IMR-90 (cell line): ENCODE measurements at regions not wholly inside any gene's neighbourhood (a gene's known extent, or its start where the extent isn't known, plus 50 kb on each side); places are given as distances from the start of the nearest gene placed in this dataset.

ENCODE experiments used
- ATAC-seq: fragments of 200-7000 bp; cut with Tn5 transposase; 2 replicates; pipeline ENCODE4 v1.9.1; 2020; ENCODE audit warnings: low read depth, mild to moderate bottlenecking, moderate library complexity
- BruUV-seq: library from RNA; stranded (reverse); fragments of 400-500 nt; replicated peaks from 2 replicates; lab custom pipeline; 2021; lab: Mats Ljungman, UMichigan
- CTCF ChIA-PET: fragments of 300-600 bp; formaldehyde crosslinking; extraction: SDS; loops from one replicate; lab custom pipeline; 2021; ENCODE audit warnings: antibody characterized with exemption; lab: Yijun Ruan, JAX
- POLR2A ChIA-PET: fragments of 300-600 bp; sonication (Branson Sonifier 250); formaldehyde crosslinking; loops from one replicate; lab custom pipeline; 2022; ENCODE audit warnings: antibody characterized with exemption; ENCODE audit not compliant: unreplicated experiment; lab: Charles Lee
- DNase-seq: peaks from one replicate; pipeline ENCODE4 v3.0.0; 2013
- H2AFZ ChIP-seq: replicated peaks from 2 replicates; pipeline ENCODE3; 2013; ENCODE audit warnings: low read length, mild to moderate bottlenecking; ENCODE audit not compliant: poor library complexity
- H2AK5ac ChIP-seq: 2 replicates; pipeline ENCODE4 v1.6.1; 2013; ENCODE audit warnings: low read depth, low read length, inconsistent platforms
- H2AK9ac ChIP-seq: replicated peaks from 2 replicates; pipeline ENCODE3; 2013; ENCODE audit warnings: mild to moderate bottlenecking, low read depth, low read length, moderate library complexity; ENCODE audit not compliant: poor library complexity
- H2BK120ac ChIP-seq: 2 replicates; pipeline ENCODE4 v1.6.1; 2013; ENCODE audit warnings: low read depth, low read length, inconsistent platforms
- H2BK15ac ChIP-seq: 3 replicates; pipeline ENCODE4 v1.6.1; 2013; ENCODE audit warnings: low read depth, low read length, inconsistent platforms
- H2BK20ac ChIP-seq: 2 replicates; pipeline ENCODE4 v1.6.1; 2013; ENCODE audit warnings: low read depth, mild to moderate bottlenecking, inconsistent platforms, low read length, moderate library complexity
- H2BK5ac ChIP-seq: 2 replicates; pipeline ENCODE4 v1.6.1; 2013; ENCODE audit warnings: mild to moderate bottlenecking, low read depth, low read length, inconsistent platforms; ENCODE audit not compliant: poor library complexity, severe bottlenecking
- H3K14ac ChIP-seq: replicated peaks from 2 replicates; pipeline ENCODE4 v1.6.1; 2013; ENCODE audit warnings: low read depth, low read length, inconsistent platforms
- H3K18ac ChIP-seq: 2 replicates; pipeline ENCODE4 v1.6.1; 2013; ENCODE audit warnings: low read depth, low read length, control low read depth
- H3K23ac ChIP-seq: 2 replicates; pipeline ENCODE4 v1.6.1; 2013; ENCODE audit warnings: low read depth, low read length, inconsistent platforms
- H3K27ac ChIP-seq: 2 replicates; pipeline ENCODE4 v1.5.1; 2013; ENCODE audit warnings: mild to moderate bottlenecking, control low read depth, low read length; ENCODE audit not compliant: insufficient read depth
- H3K27me3 ChIP-seq: 2 replicates; pipeline ENCODE4 v1.6.1; 2013; ENCODE audit warnings: low read length; ENCODE audit not compliant: control insufficient read depth, insufficient read depth
- H3K36me3 ChIP-seq: 2 replicates; pipeline ENCODE4 v1.6.1; 2013; ENCODE audit warnings: low read length, mixed read lengths; ENCODE audit not compliant: control insufficient read depth, insufficient read depth
- H3K4ac ChIP-seq: 2 replicates; pipeline ENCODE4 v1.6.1; 2013; ENCODE audit warnings: low read depth, low read length, inconsistent platforms
- H3K4me1 ChIP-seq: 2 replicates; pipeline ENCODE4 v1.6.1; 2013; ENCODE audit warnings: low read length, mixed read lengths; ENCODE audit not compliant: control insufficient read depth, insufficient read depth
- H3K4me2 ChIP-seq: 2 replicates; pipeline ENCODE4 v1.6.1; 2013; ENCODE audit warnings: low read depth, mild to moderate bottlenecking, control low read depth, low read length, moderate library complexity
- H3K4me3 ChIP-seq: 2 replicates; pipeline ENCODE4 v1.5.1; 2013; ENCODE audit warnings: low read depth, mild to moderate bottlenecking, control low read depth, low read length, moderate library complexity; ENCODE audit not compliant: insufficient read depth
- H3K56ac ChIP-seq: 2 replicates; pipeline ENCODE4 v1.6.1; 2013; ENCODE audit warnings: low read length, inconsistent platforms; ENCODE audit not compliant: insufficient read depth; ENCODE audit errors: extremely low read depth
- H3K79me1 ChIP-seq, 2 experiments: 2 replicates each; pipeline ENCODE4 v1.6.1; 2013; ENCODE audit warnings: low read length in 2 of 2, inconsistent platforms in 1 of 2, low read depth in 1 of 2
- H3K9ac ChIP-seq: 2 replicates; pipeline ENCODE4 v1.6.1; 2013; ENCODE audit warnings: low read depth, low read length, control low read depth
- H3K9me1 ChIP-seq: 2 replicates; pipeline ENCODE4 v1.6.1; 2013; ENCODE audit warnings: low read length, inconsistent platforms; ENCODE audit not compliant: insufficient read depth
- H3K9me3 ChIP-seq: 2 replicates; pipeline ENCODE4 v1.6.1; 2013; ENCODE audit warnings: low read length; ENCODE audit not compliant: control insufficient read depth, insufficient read depth
- H4K20me1 ChIP-seq: 2 replicates; pipeline ENCODE4 v1.6.1; 2013; ENCODE audit warnings: low read length, inconsistent platforms; ENCODE audit not compliant: insufficient read depth
- H4K5ac ChIP-seq: 2 replicates; pipeline ENCODE4 v1.6.1; 2013; ENCODE audit warnings: mild to moderate bottlenecking, low read depth, low read length, control low read depth
- H4K8ac ChIP-seq, 2 experiments: 2 replicates each; pipeline ENCODE4 v1.6.1; 2013; ENCODE audit warnings: low read depth in 2 of 2, low read length in 2 of 2, control low read depth in 1 of 2, inconsistent platforms in 1 of 2
- H4K91ac ChIP-seq: 2 replicates; pipeline ENCODE4 v1.6.1; 2013; ENCODE audit warnings: low read depth, low read length, inconsistent platforms; ENCODE audit not compliant: insufficient read depth
- ELK1 ChIP-seq: fragments of 150-350 bp; IDR thresholded peaks from 2 replicates; pipeline ENCODE4 v1.6.1; 2016; ENCODE audit warnings: low read depth, mild to moderate bottlenecking, low read length, moderate library complexity, borderline replicate concordance
- FOS ChIP-seq: fragments of 150-350 bp; IDR thresholded peaks from 2 replicates; pipeline ENCODE4 v1.6.1; 2016; ENCODE audit warnings: low read depth, low read length
- MXI1 ChIP-seq: IDR thresholded peaks from 2 replicates; pipeline ENCODE4 v1.6.1; 2012; ENCODE audit warnings: low read depth, mild to moderate bottlenecking, low read length, moderate library complexity, borderline replicate concordance
- NFE2L2 ChIP-seq: fragments of 150-350 bp; IDR thresholded peaks from 2 replicates; pipeline ENCODE4 v1.6.1; 2016; ENCODE audit warnings: low read depth, mild to moderate bottlenecking, low read length
- POLR2A ChIP-seq: IDR thresholded peaks from 2 replicates; pipeline ENCODE4 v1.6.1; 2012; ENCODE audit warnings: mild to moderate bottlenecking, low read depth, low read length
- RAD21 ChIP-seq: IDR thresholded peaks from 2 replicates; pipeline ENCODE4 v1.6.1; 2012; ENCODE audit warnings: low read length, improper control_type of control experiment
- RFX5 ChIP-seq: IDR thresholded peaks from 2 replicates; pipeline ENCODE4 v1.8.0; 2012; ENCODE audit warnings: low read depth, mild to moderate bottlenecking, low read length, moderate library complexity
- USF2 ChIP-seq: fragments of 150-350 bp; IDR thresholded peaks from 2 replicates; pipeline ENCODE4 v1.6.1; 2017; ENCODE audit warnings: mild to moderate bottlenecking, antibody characterized with exemption, low read length, low read depth
- WGBS, 2 experiments: methylation state at CpG; one replicate each; pipeline versions ENCODE4 v1.1.5 to v1.1.7; 2013; ENCODE audit warnings: missing lambda C conversion rate in 2 of 2; ENCODE audit not compliant: insufficient read length in 1 of 2; ENCODE audit errors: extremely low coverage in 2 of 2; 5-methylcytosine and 5-hydroxymethylcytosine counted together
- dilution Hi-C: fragments of 300-500 bp; cut with HindIII; formaldehyde crosslinking; loops from one replicate; pipeline ENCODE4 v1.14.3; 2018; ENCODE audit warnings: low sequenced_read_pairs; ENCODE audit not compliant: unreplicated experiment
- in situ Hi-C: fragments of 300-500 bp; cut with MboI; formaldehyde crosslinking; loops from 3 replicates; pipeline ENCODE4 v1.14.3; 2019; ENCODE audit warnings: low sequenced_read_pairs, inconsistent platforms, mixed read lengths
- intact Hi-C: fragments of 100-400 bp; cut with micrococcal nuclease; formaldehyde crosslinking; loops from 2 replicates; pipeline ENCODE4 v1.10.0; 2022

GRCh38 chr11:115848611-115849010, 344.4 kb upstream of the CADM1 start:
- H4K8ac ChIP-seq, result no peak overlapping the region
- H3K56ac ChIP-seq, result no peak overlapping the region
- no peak overlapping the region for H3K14ac ChIP-seq
- H3K4ac ChIP-seq, result no peak overlapping the region
- H3K27me3 ChIP-seq, result no peaks in the 10 kb centered on the region
- no peaks in the 10 kb centered on the region for H3K79me1 ChIP-seq
- H2AK5ac ChIP-seq, result no peak overlapping the region
- no peak overlapping the region for H2BK5ac ChIP-seq
- H4K91ac ChIP-seq, result no peak overlapping the region
- intact Hi-C loops, result no loop called here
- peaks cover 2% of the 10 kb centered on the region; the same call in 1 of the 2 replicates for H3K4me1 ChIP-seq
- no peak overlapping the region for H2BK120ac ChIP-seq
- H3K9me3 ChIP-seq, result no peaks in the 10 kb centered on the region
- H2BK15ac ChIP-seq, result no peak overlapping the region
- dilution Hi-C loops, result no loop called here
- ATAC-seq, result no peak
- no peaks in the 10 kb centered on the region for H3K9me1 ChIP-seq
- no peak overlapping the region for H4K5ac ChIP-seq
- in situ Hi-C loops, result no loop called here
- POLR2A ChIA-PET, result no interaction called here
- H3K36me3 ChIP-seq, result no peaks in the 10 kb centered on the region
- CTCF ChIA-PET, result no interaction called here
- no peak overlapping the region for H3K27ac ChIP-seq
- no peak overlapping the region for H3K4me2 ChIP-seq
- no peak overlapping the region for H3K18ac ChIP-seq
- H3K4me3 ChIP-seq, result no peak overlapping the region
- DNase-seq, result no peak
- H3K9ac ChIP-seq, result no peak overlapping the region
- H2BK20ac ChIP-seq, result no peak overlapping the region
- no peak overlapping the region for H2AFZ ChIP-seq
- no peaks in the 10 kb centered on the region for H4K20me1 ChIP-seq
- no TSS peak for BruUV-seq
- H3K23ac ChIP-seq, result no peak overlapping the region
- 60% methylated on average over 1 of the region's 1 CpG; no CpG with 5 or more reads in 1 of the 2 experiments for WGBS, 2 experiments
- TF ChIP-seq USF2 (no peak), MXI1 (no peak), NFE2L2 (no peak), RFX5 (no peak), POLR2A (no peak), ELK1 (no peak), RAD21 (no peak), FOS (no peak)
- no peak overlapping the region for H2AK9ac ChIP-seq
